ENCODE measurements at regions not wholly inside any gene's neighbourhood (a gene's known extent, or its start where the extent isn't known, plus 50 kb on each side); places are given as distances from the start of the nearest gene placed in this dataset.

DNA sequence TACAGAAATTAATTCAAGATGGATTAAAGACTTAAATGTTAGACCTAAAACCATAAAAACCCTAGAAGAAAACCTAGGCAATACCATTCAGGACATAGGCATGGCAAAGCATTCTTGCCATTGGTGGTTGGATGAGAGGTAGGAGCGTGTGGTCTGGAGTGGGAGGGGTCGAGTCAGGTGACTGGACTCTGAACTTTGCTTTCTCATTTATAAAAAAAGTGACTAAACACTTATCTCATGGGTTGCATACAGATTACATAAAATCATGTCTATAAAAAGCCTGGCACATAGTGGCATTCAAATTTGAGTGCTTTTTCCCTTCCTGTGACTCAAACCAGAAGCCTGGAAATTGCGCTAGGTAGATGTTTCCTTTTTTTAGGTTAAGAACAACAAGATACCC is 159.7 kb upstream of the SHISA6 start:
- no peak for TF ChIP-seq CTCF (IDR thresholded peaks at IDR 0.05; ENCODE audit: low read depth, low read length)
- TF ChIP-seq EZH2phosphoT487 (IDR thresholded peaks at IDR 0.05; ENCODE audit: low read depth): no peak

Data from OCI-LY3 (cell line).